H9 (cell line): ENCODE measurements at regions not wholly inside any gene's neighbourhood (a gene's known extent, or its start where the extent isn't known, plus 50 kb on each side); places are given as distances from the start of the nearest gene placed in this dataset.

Experiments
- DNase-seq: peaks from one replicate; pipeline ENCODE4 v3.0.0-alpha.2; 2017
- H2AFZ ChIP-seq: one replicate; pipeline ENCODE4 v1.6.1; 2013; ENCODE audit warnings: mild to moderate bottlenecking, low read length, control low read depth, moderate library complexity
- H2AK5ac ChIP-seq: 2 replicates; pipeline ENCODE4 v1.6.1; 2013; ENCODE audit warnings: low read length, control low read depth, mixed read lengths; ENCODE audit not compliant: insufficient read length
- H2BK120ac ChIP-seq: one replicate; pipeline ENCODE4 v1.6.1; 2013; ENCODE audit warnings: low read depth, mild to moderate bottlenecking, low read length, control low read depth, inconsistent platforms; ENCODE audit not compliant: poor library complexity, severe bottlenecking
- H2BK12ac ChIP-seq: 2 replicates; pipeline ENCODE4 v1.6.1; 2013; ENCODE audit warnings: low read length, control low read depth, mixed read lengths, low read depth; ENCODE audit not compliant: insufficient read length
- H2BK15ac ChIP-seq: 2 replicates; pipeline ENCODE4 v1.6.1; 2013; ENCODE audit warnings: low read depth, low read length, control low read depth
- H2BK20ac ChIP-seq: one replicate; pipeline ENCODE4 v1.6.1; 2013; ENCODE audit warnings: low read depth, mild to moderate bottlenecking, low read length, control low read depth, inconsistent platforms; ENCODE audit not compliant: poor library complexity, severe bottlenecking
- H2BK5ac ChIP-seq: 2 replicates; pipeline ENCODE4 v1.6.1; 2013; ENCODE audit warnings: low read length, control low read depth, mixed read lengths; ENCODE audit not compliant: insufficient read length
- H3K14ac ChIP-seq: 2 replicates; pipeline ENCODE4 v1.6.1; 2013; ENCODE audit warnings: low read length, control low read depth; ENCODE audit not compliant: insufficient read depth
- H3K18ac ChIP-seq: 2 replicates; pipeline ENCODE4 v1.6.1; 2013; ENCODE audit warnings: low read depth, mild to moderate bottlenecking, mixed read lengths, low read length, control low read depth; ENCODE audit not compliant: insufficient read length
- H3K23ac ChIP-seq: 2 replicates; pipeline ENCODE4 v1.6.1; 2013; ENCODE audit warnings: low read length, control low read depth, mixed read lengths, low read depth; ENCODE audit not compliant: insufficient read length
- H3K23me2 ChIP-seq: 2 replicates; pipeline ENCODE4 v1.6.1; 2013; ENCODE audit warnings: low read depth, mild to moderate bottlenecking, mixed read lengths, low read length, control low read depth; ENCODE audit not compliant: insufficient read length, poor library complexity, severe bottlenecking
- H3K27ac ChIP-seq: 2 replicates; pipeline ENCODE4 v1.5.1; 2013; ENCODE audit warnings: low read length, control low read depth, mixed read lengths, low read depth; ENCODE audit not compliant: insufficient read length
- H3K27me3 ChIP-seq: 2 replicates; pipeline ENCODE4 v1.6.1; 2013; ENCODE audit warnings: low read length, control low read depth, inconsistent platforms; ENCODE audit not compliant: insufficient read depth
- H3K4ac ChIP-seq: 2 replicates; pipeline ENCODE4 v1.6.1; 2013; ENCODE audit warnings: low read depth, mild to moderate bottlenecking, control low read depth, inconsistent platforms, low read length, moderate library complexity
- H3K4me1 ChIP-seq: 2 replicates; pipeline ENCODE4 v1.6.1; 2013; ENCODE audit warnings: low read length, control low read depth, inconsistent platforms; ENCODE audit not compliant: insufficient read depth
- H3K4me2 ChIP-seq: 2 replicates; pipeline ENCODE4 v1.6.1; 2013; ENCODE audit warnings: low read length, control low read depth, mixed read lengths; ENCODE audit not compliant: insufficient read length, insufficient read depth
- H3K56ac ChIP-seq: 2 replicates; pipeline ENCODE4 v1.6.1; 2013; ENCODE audit warnings: low read depth, mild to moderate bottlenecking, mixed read lengths, low read length, control low read depth; ENCODE audit not compliant: insufficient read length
- H3K79me1 ChIP-seq: 2 replicates; pipeline ENCODE4 v1.6.1; 2013; ENCODE audit warnings: low read depth, mild to moderate bottlenecking, moderate library complexity, low read length, control low read depth, inconsistent platforms; ENCODE audit not compliant: insufficient read depth, poor library complexity, severe bottlenecking
- H3K79me2 ChIP-seq: 2 replicates; pipeline ENCODE4 v1.6.1; 2013; ENCODE audit warnings: low read length, control low read depth, inconsistent platforms; ENCODE audit not compliant: insufficient read depth
- H3K9ac ChIP-seq: 2 replicates; pipeline ENCODE4 v1.6.1; 2013; ENCODE audit warnings: low read length, control low read depth, mixed read lengths; ENCODE audit not compliant: insufficient read length; ENCODE audit errors: extremely low read depth
- H3K9me3 ChIP-seq: one replicate; pipeline ENCODE4 v1.6.1; 2013; ENCODE audit warnings: low read depth, low read length, inconsistent platforms; ENCODE audit not compliant: control insufficient read depth
- H3T11ph ChIP-seq: one replicate; pipeline ENCODE4 v1.6.1; 2013; ENCODE audit warnings: mild to moderate bottlenecking, low read length, control low read depth, inconsistent platforms
- H4K20me1 ChIP-seq: one replicate; pipeline ENCODE4 v1.6.1; 2013; ENCODE audit not compliant: control insufficient read depth, insufficient read length, insufficient read depth
- H4K5ac ChIP-seq: 2 replicates; pipeline ENCODE4 v1.6.1; 2013; ENCODE audit warnings: low read depth, mild to moderate bottlenecking, mixed read lengths, low read length, control low read depth; ENCODE audit not compliant: insufficient read length
- H4K8ac ChIP-seq: replicated peaks from 2 replicates; pipeline ENCODE4 v1.6.1; 2013; ENCODE audit warnings: low read length, control low read depth, mixed read lengths, low read depth; ENCODE audit not compliant: insufficient read length
- H4K91ac ChIP-seq: 2 replicates; pipeline ENCODE4 v1.6.1; 2013; ENCODE audit warnings: low read depth, mild to moderate bottlenecking, moderate library complexity, mixed read lengths, low read length, control low read depth; ENCODE audit not compliant: insufficient read length
- H3K27ac Mint-ChIP-seq, 3 experiments: 2 replicates in 2 of 3; 3 replicates in 1 of 3; pipeline ENCODE4 v1.8.0; 2020 to 2021; ENCODE audit warnings: mixed read lengths in 3 of 3, mild to moderate bottlenecking in 1 of 3, moderate library complexity in 1 of 3
- H3K27me3 Mint-ChIP-seq: 2 replicates; pipeline ENCODE4 v1.8.0; 2021; ENCODE audit warnings: low read depth, mild to moderate bottlenecking, moderate library complexity, mixed read lengths
- H3K36me3 Mint-ChIP-seq, 3 experiments: 2 replicates in 2 of 3; 3 replicates in 1 of 3; pipeline ENCODE4 v1.8.0; 2020 to 2021; ENCODE audit warnings: low read depth in 3 of 3, mixed read lengths in 3 of 3; ENCODE audit not compliant: insufficient read depth in 1 of 3
- H3K4me1 Mint-ChIP-seq, 2 experiments: 2 replicates each; pipeline ENCODE4 v1.8.0; 2020; ENCODE audit warnings: mixed read lengths in 2 of 2
- H3K4me3 Mint-ChIP-seq, 2 experiments: 2 replicates in 1 of 2; 3 replicates in 1 of 2; pipeline ENCODE4 v1.8.0; 2020 to 2021; ENCODE audit warnings: mild to moderate bottlenecking in 2 of 2, mixed read lengths in 2 of 2, moderate library complexity in 1 of 2
- H3K9me3 Mint-ChIP-seq, 2 experiments: 2 replicates in 1 of 2; 3 replicates in 1 of 2; pipeline ENCODE4 v1.8.0; 2020; ENCODE audit warnings: mild to moderate bottlenecking in 2 of 2, mixed read lengths in 2 of 2, moderate library complexity in 1 of 2
- WGBS: extraction: QIAGEN DNeasy Blood & Tissue Kit; methylation state at CpG from one replicate; pipeline ENCODE4 v1.1.7; 2013; ENCODE audit warnings: missing lambda C conversion rate, low lambda C conversion rate, mixed read lengths; ENCODE audit not compliant: insufficient read length; ENCODE audit errors: extremely low coverage; 5-methylcytosine and 5-hydroxymethylcytosine counted together
- TF ChIP-seq, protein P1 (sequence below): fragments of 200-600 bp; sonication (generic); conservative IDR thresholded peaks from 3 replicates; pipeline ENCODE4 v1.8.0; 2021; ENCODE audit warnings: antibody characterized with exemption, mild to moderate bottlenecking

DNA sequence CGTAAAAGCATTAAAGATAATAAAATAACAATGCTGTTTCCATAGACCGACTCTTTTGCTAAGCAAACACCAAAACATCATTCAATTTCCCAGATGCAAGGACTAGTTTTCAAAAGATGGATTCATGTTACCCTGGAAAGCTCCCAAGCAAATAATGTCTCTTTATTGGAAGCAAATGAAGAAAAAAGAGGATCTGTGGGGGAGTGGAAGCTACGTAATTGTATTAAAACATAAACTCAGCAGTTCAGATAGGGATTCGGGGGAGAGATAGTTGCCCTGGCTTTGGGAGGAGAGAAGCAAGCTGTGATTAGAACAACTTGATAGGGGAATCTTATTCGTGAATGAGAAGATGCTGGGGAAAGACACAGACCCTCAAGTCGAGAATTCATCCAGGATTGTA lies 491.0 kb upstream of the CLINT1 start:
- Histone ChIP-seq H2BK5ac (no peak overlapping the region), H2BK15ac (no peak overlapping the region), H3T11ph (no peak overlapping the region), H3K79me1 (no peaks in the 10 kb centered on the region), H3K23ac (no peak overlapping the region), H2BK120ac (no peak overlapping the region), H3K14ac (no peak overlapping the region), H3K4me2 (no peak overlapping the region), H2AK5ac (no peak overlapping the region), H3K4ac (no peak overlapping the region), H3K56ac (no peak overlapping the region), H2BK12ac (no peak overlapping the region), H2AFZ (no peak overlapping the region), H4K5ac (no peak overlapping the region), H3K9me3 (no peaks in the 10 kb centered on the region), H3K27me3 (no peaks in the 10 kb centered on the region), H3K27ac (no peak overlapping the region), H2BK20ac (no peak overlapping the region), H3K4me1 (no peaks in the 10 kb centered on the region; the same call in 1 of the 2 replicates), H3K23me2 (no peaks in the 10 kb centered on the region), H3K9ac (no peak overlapping the region), H3K18ac (no peak overlapping the region), H4K8ac (no peak overlapping the region), H4K91ac (no peak overlapping the region), H4K20me1 (no peaks in the 10 kb centered on the region), H3K79me2 (no peaks in the 10 kb centered on the region)
- Mint-ChIP-seq H3K9me3 (peaks cover 12 to 16% of the 10 kb centered on the region in 2 experiments), H3K36me3 (peaks cover 5 to 14% (median 6%) of the 10 kb centered on the region in 3 experiments), H3K27me3 (no peaks in the 10 kb centered on the region; the same call in 1 of the 2 replicates), H3K4me1 (peaks cover 12 to 16% of the 10 kb centered on the region in 2 experiments), H3K27ac (no peak overlapping the region), H3K4me3 (no peak overlapping the region)
- TF ChIP-seq, protein P1, sequence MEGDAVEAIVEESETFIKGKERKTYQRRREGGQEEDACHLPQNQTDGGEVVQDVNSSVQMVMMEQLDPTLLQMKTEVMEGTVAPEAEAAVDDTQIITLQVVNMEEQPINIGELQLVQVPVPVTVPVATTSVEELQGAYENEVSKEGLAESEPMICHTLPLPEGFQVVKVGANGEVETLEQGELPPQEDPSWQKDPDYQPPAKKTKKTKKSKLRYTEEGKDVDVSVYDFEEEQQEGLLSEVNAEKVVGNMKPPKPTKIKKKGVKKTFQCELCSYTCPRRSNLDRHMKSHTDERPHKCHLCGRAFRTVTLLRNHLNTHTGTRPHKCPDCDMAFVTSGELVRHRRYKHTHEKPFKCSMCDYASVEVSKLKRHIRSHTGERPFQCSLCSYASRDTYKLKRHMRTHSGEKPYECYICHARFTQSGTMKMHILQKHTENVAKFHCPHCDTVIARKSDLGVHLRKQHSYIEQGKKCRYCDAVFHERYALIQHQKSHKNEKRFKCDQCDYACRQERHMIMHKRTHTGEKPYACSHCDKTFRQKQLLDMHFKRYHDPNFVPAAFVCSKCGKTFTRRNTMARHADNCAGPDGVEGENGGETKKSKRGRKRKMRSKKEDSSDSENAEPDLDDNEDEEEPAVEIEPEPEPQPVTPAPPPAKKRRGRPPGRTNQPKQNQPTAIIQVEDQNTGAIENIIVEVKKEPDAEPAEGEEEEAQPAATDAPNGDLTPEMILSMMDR = no peak
- no peak for DNase-seq
- no CpG with 5 or more reads among the region's 6 CpGs for WGBS
